ENCODE measurements at regions not wholly inside any gene's neighbourhood (a gene's known extent, or its start where the extent isn't known, plus 50 kb on each side); places are given as distances from the start of the nearest gene placed in this dataset.
"Not testable (repeated sequence)": the region's sequence is repeated elsewhere in the genome, so short reads cannot be mapped to it uniquely, and the experiment has no call there.

DNA sequence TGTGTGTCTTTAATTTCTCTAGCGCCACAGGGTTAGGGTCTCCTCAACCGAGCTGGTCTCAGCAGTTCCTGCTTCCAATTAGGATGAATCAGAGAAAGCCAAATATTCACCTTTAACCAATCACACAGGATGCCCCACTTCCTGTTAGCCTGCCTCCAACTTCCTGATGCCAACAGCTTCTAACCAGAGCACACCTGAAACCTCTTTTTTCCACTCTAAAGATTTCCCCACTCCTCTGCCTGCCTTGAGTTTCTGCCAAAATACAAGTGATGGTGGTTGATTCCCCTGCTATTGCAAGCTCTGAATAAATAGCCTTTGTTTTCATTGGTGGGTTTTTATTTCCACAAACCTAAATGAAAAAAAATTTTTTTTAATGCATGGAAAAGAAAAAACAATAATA lies 144.7 kb upstream of the UST start:
- DNase-seq = no peak

DNA sequence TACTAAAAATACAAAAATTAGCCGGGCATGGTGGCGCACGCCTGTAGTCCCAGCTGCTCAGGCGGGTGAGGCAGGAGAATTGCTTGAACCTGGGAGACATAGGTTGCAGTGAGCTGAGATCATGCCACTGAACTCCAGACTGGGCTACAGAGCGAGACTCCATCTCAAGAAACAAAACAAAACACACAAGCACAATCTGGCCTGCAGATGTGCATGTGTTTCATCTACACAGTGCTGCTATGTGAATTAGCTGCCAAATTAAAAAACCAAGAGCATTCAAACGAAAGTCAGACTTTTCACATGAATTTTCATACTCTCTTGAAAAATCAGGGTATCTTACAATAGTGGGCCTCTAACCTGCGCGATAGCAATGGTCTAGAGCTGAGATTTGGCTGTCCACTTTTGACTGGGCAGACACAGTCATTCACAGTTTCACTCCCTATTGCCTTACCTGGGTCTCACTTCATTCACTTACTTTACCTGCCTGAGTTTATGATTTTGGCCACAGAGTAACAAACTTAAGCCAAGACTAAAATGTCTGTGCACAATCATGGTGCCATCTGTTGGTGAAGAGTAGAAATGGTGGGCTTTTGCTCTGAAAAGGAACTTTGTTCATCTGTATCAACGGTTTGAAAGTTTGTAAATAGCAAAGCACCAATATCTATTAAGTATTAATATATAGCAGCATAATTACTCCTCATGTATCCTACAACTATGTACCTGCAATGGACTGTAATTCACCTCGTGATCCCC lies 138.5 kb upstream of the UST start:
- DNase-seq = peak in 1 of 2 experiments; percentile 10

DNA sequence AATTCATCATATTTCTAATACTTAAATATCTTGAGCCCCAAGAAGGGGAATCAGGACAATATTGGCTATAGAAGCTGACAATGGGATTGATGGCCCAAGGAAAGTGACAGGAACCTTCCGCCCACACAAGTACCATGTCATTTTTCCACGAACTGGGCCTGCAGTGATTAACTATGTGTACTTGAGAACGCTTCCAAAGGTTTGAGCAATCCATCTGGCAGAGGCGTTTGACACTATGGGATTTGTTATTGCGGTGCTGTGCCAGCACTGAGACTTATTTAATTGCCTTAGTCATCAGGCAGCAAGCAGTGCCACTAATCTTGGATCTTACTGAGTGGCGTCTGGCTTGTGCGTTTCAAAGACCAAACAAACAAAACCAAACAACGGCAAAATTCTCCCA lies 135.6 kb upstream of the UST start:
- peak; percentile 11 to 49 for DNase-seq

DNA sequence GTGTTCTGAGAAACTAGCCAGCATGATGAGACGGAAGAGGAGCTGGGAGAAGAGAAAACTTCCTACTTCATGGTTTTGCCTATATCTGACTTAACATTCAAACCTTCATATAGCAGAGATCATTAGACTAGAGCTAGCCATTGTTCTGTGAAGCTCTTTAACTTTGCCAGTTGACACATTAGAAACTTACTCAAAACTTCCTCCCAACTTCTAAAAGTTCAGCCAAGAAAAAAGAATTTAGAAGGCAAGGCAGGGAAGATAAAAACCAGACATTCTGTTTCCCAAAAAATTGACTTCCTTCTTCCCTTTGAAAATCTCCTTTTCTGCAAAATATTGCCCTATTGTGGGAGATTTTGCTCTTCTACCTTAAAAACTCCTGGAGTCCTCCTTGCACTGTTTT lies 134.8 kb upstream of the UST start:
- DNase-seq = no peak

DNA sequence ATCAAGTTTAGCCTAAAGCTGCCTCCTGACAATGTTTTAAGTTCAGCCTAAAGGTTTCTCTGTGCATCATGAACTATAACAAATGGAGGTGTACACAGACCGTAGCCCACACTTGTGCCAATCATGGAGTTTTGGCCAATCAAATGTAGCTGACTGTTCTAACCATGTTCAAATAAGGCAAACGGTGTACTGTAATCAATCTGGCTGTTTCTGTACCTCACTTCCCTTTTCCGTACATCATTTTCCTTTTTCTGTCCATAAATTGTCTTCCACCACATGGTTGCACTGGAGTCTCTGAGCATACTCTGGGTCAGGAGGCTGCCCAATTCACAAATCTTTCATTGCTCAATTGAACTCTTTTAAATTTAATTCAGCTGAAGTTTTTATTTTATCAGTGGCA lies 132.2 kb upstream of the UST start:
- no peak for DNase-seq

DNA sequence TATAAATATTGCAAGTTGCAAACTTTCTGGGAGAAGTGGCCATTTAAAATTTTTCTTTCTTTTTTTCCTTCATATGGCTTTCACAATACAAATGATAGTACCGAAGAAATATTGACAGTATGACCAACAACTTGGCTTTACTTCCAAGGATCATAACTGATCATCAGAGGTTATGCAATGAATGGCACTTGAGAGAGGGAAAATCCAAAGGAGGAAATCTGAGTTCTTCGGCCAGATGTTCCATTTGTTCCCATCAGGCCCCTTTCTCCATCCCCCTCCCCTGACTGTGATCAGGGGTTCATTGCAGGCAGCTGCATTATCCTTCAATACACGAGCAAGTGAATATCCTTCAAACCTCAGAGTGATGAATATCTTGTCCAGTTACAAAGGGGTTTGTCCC lies 130.0 kb upstream of the UST start:
- DNase-seq = peak in 1 of 2 experiments; percentile 42

DNA sequence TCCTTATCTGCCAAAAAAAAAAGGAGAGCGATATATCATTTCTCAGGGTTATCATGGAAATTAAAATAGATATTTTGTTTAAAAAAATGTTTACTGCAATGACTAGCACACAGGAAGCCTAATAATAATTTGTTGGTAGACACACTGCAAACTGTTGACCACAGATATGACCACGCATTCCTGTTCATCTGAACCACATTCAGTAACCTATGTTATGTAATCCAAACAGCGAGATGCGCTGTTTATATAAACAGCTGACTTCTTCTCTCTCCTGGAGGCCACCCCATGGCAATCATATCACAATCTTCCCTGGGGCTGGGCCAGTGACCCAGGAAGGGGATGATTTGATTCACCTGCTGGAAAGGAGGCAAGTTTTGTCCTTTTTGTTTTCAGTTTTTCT lies 129.3 kb upstream of the UST start:
- no peak for DNase-seq

- no peak for DNase-seq
Observed at GRCh38 chr6:148619891-148620290, 126.9 kb upstream of the UST start.

DNA sequence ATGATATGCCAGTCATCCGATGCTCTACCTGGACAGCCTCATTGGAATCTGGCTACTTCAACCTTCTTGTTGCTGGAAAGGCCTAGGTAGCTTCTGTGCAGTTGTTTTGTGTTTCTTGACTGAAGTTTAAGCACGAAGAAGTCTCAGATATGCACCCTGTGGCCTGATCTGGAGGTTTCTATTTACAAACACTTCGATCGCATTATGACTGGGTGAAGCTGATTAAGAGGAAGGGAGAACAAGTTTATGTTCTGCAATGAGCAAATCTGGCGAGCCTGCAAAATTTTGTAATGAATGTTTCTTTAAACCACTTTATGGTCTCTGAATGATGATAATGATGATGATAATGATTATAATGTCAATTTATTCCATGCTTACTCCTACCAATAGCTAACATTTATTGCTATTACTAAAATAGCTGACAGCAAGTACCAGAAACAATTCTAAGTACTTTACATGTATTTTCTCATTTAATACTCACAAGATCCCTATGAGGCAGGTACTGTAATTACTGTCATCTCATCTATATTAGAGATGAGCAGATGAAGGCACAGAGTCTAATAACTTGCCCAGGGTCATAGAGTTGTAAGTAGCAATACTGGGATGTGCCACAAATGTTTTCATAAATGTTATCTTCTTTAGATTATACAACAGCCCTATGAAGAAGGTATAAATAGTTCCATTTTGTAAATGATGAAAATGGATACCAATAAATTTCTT lies 126.1 kb upstream of the UST start:
- DNase-seq = no peak

GRCh38 chr6:148625609-148626008 lies 121.2 kb upstream of the UST start:
- no peak for DNase-seq

DNA sequence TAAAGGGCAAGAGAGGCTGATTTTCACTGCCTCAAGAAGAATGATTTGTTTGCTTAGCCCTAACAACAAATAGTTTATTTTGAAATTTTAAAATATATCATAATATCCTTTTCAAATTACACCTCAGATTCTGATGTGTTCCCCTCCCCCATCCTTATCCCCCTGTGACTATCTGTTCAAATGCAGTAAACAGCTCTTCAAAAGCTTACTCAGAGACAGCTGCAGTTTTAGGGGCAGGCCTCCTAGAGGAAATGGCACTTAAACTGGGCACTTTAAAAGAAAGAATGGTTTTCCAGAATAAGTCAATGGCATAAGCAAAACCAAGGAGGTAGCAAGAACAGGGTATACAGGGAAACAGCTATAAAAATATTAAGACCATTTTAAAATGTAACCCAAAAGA lies 118.6 kb upstream of the UST start:
- DNase-seq = peak; percentile 10 to 42

DNA sequence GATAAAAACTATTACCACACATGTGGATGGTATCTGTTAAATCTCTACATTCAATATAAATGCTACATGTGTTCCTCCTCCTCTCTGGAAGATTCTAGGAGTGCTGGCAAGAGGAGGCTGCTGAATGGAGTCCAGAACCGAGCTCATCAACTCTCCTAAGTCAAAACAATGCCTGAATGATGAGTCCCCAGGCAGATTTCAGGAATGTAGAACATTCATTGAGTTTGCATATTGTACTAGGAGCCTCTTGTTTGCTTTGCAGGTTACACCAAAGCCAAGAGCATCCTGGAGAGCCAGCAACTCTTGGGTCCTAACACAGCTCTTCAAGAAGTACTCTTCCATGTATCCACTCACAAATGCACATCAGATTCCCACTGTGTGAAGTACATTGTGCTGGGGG lies 117.6 kb upstream of the UST start:
- no peak for DNase-seq

GRCh38 chr6:148629592-148630465 lies 117.0 kb upstream of the UST start:
- no peak for DNase-seq

DNA sequence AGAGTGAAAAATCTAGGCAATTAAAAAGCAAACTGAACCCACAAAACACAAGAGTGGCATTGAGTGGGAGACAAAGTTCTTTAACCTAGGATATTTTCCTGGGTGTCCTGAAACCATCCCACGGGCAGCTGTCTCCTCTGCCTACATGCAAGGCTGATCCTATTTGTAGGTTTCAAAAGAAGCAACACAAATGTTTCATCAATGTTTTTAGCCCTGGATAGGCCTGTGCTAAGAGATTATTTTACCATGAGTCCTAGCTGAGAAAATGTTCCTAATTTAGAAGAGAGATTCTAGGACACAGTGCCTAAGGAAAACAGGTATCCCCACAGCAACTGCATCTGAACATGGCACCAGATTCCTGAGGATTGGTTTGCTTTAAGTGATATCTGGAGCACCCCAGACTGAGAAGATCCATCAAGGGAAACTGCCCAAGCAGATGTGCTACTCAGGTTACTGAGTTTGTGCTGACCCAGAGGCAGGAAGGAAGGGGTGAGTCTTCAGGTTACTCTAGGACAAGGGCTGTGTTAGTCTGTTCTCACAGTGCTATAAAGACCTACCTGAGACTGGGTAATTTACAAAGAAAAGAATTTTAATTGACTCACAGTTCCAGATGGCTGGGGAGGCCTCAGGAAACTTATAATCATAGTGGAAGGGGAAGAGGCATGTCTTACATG lies 111.6 kb upstream of the UST start:
- DNase-seq = no peak

DNA sequence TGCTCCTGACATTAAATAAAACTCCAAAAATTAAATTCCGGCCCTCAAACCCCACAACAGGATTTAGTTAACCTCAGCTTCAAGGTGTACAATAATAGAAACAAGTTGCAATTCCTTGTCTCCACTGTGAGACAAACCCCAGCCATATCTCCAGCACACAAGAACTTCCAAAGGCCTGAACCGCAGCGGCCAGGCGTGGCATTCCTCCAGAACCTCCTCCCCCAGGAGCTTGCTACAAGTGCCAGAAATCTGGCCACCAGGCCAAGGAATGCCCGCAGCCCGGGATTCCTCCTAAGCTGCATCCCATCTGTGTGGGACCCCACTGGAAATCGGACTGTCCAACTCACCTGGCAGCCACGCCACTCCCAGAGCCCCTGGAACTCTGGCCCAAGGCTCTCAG lies 105.0 kb upstream of the UST start:
- not testable (repeated sequence) for DNase-seq

DNA sequence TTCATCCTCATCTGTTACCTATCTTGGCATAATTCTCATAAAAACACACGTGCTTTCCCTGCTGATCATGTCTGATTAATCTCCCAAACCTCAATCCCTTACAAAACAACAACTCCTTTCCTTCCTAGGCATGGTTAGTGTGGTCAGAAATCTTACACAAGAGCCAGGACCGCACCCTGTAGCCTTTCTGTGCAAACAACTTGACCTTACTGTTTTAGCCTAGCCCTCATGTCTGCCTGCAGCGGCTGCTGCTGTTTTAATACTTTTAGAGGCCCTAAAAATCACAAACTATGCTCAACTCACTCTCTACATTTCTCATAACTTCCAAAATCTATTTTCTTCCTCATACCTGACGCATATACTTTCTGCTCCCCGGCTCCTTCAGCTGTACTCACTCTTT lies 103.6 kb upstream of the UST start:
- not testable (repeated sequence) for DNase-seq

DNA sequence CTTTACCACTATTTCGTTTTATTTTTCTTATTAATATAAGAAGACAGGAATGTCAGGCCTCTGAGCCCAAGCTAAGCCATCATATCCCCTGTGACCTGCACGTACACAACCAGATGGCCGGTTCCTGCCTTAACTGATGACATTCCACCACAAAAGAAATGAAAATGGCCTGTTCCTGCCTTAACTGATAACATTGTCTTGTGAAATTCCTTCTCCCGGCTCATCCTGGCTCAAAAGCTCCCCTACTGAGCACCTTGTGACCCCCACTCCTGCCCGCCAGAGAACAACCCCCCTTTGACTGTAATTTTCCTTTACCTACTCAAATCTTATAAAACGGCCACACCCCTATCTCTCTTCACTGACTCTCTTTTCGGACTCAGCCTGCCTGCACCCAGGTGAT lies 101.8 kb upstream of the UST start:
- DNase-seq = not testable (repeated sequence)

- no peak for DNase-seq
Observed at GRCh38 chr6:148648754-148649453, 97.9 kb upstream of the UST start.

DNA sequence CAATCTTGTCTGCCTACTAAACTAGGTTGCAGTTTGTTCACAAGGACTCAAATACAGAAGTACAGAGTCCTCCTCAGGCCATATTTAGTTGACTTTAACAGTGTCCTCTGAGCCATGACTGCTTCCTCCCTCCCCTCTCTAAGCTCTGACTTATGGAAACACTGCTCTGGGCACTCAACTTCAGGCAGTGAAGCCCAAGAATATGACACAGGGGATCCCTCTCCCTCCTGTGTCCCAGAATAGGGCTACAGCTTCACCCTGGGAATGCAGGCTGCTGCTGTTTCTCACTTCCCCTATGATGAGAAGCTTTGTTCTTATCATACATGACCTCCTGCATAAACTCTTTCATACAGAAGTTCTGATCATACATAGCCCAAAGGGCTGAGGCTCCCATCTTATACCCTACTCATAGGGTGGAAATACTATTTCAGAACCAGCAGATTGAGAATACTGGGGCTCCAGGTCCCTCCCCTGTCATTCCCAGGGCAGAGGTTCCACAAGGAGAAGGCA lies 97.3 kb upstream of the UST start:
- no peak for DNase-seq

DNA sequence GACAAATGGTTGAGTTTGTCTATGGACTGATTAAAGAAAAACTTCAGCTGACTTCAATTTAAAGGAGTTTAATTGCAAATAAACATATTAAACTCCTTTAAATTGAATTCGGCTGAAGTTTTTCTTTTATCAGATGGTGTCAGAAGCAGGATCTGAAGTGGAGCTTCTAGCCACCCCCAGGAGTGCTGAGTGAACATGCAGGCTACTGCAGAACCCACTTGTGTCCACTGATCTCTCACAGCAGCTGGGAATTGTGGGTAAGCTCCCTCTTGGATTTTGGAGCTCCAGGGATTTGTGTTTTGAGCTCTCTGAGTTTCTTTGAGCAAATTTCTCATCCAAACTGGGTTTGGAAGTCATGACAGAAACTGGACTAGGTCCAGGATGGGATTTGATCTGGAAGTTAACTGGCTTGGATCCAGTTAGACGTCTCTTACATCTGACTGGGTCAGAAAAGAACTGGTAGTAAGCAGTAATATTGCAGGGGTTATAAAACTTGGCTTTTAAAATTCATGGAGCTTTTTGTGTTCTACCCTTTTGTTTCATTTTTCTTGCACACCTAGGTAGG lies 95.8 kb upstream of the UST start:
- no peak for DNase-seq

GRCh38 chr6:148652205-148652604 lies 94.6 kb upstream of the UST start:
- DNase-seq = no peak

All from NCI-H524 (cell line).